ENCODE measurements at regions not wholly inside any gene's neighbourhood (a gene's known extent, or its start where the extent isn't known, plus 50 kb on each side); places are given as distances from the start of the nearest gene placed in this dataset.

DNA sequence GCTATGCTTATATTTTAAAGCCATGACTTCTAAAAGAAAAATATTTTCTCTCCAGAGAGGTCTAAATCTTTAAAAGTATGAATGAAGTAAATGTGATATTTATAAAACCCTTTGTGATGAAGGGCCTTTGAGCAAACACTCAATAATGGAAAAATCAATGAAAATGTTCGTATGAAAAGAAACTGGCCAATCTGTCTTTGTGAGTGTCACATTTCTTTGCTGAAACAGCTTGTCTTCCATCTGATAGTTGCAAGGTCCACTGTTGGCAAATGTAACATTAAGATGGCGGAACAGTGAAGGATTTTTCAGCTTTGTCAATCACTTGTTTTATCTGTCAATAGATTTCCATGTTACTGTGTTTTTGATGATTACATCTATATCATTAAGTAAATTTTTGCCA lies 162.9 kb upstream of the GATA6 start:
- TF ChIP-seq, protein P1, sequence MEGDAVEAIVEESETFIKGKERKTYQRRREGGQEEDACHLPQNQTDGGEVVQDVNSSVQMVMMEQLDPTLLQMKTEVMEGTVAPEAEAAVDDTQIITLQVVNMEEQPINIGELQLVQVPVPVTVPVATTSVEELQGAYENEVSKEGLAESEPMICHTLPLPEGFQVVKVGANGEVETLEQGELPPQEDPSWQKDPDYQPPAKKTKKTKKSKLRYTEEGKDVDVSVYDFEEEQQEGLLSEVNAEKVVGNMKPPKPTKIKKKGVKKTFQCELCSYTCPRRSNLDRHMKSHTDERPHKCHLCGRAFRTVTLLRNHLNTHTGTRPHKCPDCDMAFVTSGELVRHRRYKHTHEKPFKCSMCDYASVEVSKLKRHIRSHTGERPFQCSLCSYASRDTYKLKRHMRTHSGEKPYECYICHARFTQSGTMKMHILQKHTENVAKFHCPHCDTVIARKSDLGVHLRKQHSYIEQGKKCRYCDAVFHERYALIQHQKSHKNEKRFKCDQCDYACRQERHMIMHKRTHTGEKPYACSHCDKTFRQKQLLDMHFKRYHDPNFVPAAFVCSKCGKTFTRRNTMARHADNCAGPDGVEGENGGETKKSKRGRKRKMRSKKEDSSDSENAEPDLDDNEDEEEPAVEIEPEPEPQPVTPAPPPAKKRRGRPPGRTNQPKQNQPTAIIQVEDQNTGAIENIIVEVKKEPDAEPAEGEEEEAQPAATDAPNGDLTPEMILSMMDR (IDR thresholded peaks at IDR 0.05), result no peak
- TF ChIP-seq POLR2A (IDR thresholded peaks at IDR 0.05; ENCODE audit: low read depth), result no peak
- TF ChIP-seq EP300 (IDR thresholded peaks at IDR 0.05), result no peak
- no peak for TF ChIP-seq POLR2AphosphoS5 (IDR thresholded peaks at IDR 0.05)

Measured in esophagus muscularis mucosa (tissue), 4 donors.